ENCODE measurements at regions not wholly inside any gene's neighbourhood (a gene's known extent, or its start where the extent isn't known, plus 50 kb on each side); places are given as distances from the start of the nearest gene placed in this dataset.
"Not testable (repeated sequence)": the region's sequence is repeated elsewhere in the genome, so short reads cannot be mapped to it uniquely, and the experiment has no call there.

DNA sequence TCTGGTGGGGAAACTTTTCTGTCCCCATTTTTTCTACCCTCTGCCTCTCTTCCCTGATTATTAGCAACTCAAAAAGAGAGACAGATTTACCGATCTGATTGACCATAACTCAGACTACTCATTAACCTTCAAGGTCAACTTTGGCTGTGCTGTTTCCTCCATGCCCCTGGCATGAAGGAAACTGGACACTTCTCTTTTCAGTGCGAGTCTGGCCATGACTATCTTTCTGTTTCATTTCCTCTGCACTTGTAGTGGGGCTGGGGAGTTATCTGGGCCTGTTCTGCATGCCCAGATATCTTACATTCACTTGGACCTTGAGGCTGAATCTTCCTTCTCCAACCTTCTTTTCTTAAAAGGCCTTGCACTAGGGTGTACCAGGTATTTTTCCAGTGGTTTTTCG, 76.9 kb upstream of the SLCO2A1 start:
- DNase-seq (ENCODE audit: low spot score): no peak
- peak; percentile 24 for ATAC-seq

DNA sequence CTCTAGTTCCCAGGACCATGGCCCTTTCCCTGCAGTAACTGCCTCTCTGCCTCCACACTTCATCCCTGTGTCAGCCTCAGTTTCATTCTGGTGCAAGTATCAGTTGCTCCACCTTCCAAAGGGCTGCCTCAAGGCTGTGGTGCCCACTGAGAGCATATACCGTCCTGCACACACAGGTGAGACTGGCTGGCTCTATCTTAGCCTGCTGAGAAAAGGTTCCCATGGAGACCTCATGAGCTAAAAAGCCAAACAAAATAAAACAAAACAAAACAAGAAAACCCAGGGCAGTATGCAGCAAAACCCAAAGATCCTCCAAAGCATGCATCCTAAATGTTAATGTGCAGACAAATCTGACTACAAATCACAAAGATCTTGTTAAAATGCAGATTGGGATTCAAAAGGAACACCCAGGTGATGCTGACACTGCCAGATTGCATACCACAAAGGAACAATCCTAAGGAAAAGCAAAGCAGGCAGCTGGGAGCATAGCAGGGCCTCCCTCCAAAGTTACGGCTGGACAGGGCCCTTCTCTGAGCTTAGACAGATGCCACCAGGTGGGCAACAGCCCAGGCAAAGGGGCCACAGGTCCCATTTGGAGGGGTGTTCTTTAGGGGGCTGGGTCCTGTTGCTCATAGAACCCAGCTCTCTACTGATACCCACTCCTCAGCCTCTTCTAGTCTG, 76.3 kb upstream of the SLCO2A1 start:
- no peak for ATAC-seq
- no peak for DNase-seq (ENCODE audit: low spot score)

DNA sequence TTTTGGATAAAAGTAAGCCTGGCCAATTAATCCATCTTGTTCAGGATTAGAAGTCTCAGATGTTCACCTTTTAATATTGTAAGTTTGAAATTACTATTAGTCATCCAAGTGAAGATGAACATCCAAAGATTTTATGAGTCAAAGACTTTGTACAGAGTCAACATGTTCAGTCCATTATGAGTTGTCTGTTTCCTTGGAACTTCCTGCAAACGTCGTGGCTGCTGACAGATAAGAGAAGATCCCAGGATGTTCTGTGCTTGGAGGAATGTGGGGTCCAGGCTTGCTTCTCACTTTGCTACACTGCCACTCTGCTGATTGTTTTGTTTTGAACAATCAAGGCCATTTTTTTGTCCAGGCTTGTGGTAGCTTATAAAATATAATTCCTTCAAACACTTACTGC, 74.3 kb upstream of the SLCO2A1 start:
- no peak for ATAC-seq

DNA sequence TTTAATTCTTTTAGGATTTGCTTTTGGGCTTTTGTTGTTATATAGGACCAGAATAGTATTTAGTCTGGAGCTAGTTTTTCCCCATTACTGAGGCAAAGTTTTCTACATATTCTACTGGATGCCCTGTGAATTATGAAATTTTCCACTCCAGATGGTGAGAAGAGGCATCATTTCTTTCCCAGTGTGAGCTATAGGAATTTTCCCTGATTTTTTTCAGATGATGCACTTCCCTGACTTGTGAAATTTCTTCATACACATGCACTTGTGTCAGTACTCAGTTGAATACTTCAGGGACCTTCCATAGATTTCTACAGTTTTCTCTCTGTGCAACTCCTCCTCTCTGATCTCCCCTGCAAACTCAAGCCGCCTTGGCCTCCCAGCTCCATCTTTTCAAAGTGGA, 73.7 kb upstream of the SLCO2A1 start:
- DNase-seq (ENCODE audit: low spot score) (no peak), ATAC-seq (no peak)

More for the DNA sequence above, 74.3 kb upstream of the SLCO2A1 start:
- no peak for DNase-seq (ENCODE audit: low spot score)

DNA sequence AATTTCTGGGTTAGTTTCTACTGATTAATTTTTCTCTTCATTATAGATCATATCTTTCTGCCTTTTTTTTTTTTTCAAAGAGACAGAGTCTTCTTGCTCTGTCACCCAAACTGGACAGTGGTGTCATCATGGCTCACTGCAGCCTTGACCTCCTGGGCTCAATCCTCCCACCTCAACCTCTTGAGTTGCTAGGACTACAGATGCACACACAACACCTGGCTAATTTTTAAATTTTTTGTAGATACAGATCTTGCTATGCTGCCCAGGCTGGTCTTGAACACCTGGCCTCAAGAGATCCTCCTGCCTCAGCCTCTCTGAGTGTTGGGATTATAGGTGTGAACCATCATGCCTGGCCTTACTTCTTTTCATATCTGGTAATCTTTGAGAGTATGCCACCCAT, 73.3 kb upstream of the SLCO2A1 start:
- DNase-seq (ENCODE audit: low spot score) (no peak), ATAC-seq (no peak)

DNA sequence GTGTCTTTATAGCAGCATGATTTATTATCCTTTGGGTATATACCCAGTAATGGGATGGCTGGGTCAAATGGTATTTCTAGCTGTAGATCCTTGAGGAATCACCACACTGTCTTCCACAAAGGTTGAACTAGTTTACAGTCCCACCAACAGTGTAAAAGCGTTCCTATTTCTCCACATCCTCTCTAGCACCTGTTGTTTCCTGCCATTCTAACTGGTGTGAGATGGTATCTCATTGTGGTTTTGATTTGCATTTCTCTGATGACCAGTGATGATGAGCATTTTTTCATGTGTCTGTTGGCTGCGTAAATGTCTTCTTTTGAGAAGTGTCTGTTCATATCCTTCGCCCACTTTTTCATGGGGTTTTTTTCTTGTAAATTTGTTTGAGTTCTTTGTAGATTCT, 66.5 kb upstream of the SLCO2A1 start:
- ATAC-seq; DNase-seq (ENCODE audit: low spot score): not testable (repeated sequence)

DNA sequence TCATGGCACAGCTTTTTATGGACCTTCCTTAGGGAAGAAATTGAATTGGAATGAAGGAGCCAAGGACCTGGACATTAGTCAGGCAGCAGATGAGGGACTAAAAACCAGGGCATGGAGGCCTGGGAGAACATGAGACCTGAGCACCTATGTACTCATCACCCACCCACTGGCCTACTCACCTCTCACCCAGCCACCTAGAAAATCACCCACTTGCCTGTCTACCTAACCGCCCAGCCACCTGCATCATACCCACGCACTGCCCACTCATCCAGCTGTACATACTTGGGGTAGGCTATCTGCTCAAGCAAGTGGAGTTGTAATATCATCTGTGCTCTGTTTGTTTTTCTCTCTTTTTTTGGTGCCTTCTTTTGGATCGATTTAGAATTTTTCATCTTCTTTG, 65.3 kb upstream of the SLCO2A1 start:
- ATAC-seq: no peak

DNA sequence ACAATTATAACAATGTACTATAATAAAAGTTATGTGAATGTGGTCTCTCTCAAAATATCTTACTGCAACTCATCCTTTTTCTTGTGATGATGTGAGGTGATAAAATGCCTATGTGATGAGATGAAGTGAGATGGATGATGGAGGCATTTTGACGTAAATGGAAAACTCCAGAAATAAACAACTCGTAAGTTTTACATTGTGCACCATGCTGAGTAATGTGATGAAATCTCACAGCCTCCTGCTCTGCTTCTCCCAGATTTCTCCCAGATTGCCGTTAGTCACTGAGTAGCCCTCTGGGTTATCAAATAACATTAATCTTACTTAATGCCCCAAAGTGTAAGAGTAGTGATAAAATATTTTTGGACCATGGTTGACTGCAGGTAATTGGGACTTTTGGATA, 64.8 kb upstream of the SLCO2A1 start:
- ATAC-seq (no peak), DNase-seq (ENCODE audit: low spot score) (no peak)

More for the DNA sequence above, 65.3 kb upstream of the SLCO2A1 start:
- DNase-seq (ENCODE audit: low spot score): no peak

DNA sequence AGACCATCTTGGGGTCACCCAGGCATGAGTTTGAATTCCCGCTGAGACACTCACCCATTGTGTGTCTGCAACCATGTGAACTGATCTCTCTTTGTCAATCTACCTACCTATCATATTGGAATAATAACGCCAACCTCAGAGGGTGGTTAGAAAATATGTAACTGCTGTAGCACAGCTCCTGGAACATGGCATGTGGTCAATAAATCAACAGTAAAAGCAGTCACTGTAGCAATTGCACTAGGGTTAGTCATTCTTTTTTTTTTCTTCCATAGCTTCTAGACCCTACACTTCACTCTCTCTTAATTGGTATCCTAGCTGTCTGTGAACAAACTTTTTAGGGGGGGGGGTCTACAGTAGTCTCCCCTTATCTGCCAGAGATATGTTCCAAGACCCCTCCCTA, 64.2 kb upstream of the SLCO2A1 start:
- no peak for ATAC-seq

DNA sequence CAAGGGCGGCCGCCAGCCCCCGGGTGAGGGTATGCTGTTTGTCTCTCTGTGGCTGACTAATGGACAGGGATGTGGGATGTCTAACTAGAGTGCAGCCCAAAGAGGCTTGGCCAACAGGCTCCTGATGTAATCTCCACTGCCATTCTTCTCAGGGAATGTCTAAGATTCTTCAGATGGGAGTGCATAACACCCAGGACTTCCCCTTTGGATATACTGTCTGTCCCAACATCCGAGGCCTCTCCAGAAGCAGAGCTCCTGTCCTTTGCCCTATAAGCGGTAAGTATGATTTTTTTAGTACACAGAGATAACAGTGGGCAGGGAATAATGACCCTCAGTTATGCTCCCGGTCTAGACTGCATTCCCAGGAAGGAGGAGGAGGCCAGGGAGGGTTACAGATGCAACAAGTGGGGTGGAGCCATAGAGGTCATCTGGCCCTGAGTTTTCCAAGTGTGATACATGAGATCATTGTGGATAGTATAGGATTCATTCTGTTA, 62.5 kb upstream of the SLCO2A1 start:
- DNase-seq (ENCODE audit: low spot score) (no peak), ATAC-seq (no peak)

More for the DNA sequence above, 64.2 kb upstream of the SLCO2A1 start:
- no peak for DNase-seq (ENCODE audit: low spot score)

DNA sequence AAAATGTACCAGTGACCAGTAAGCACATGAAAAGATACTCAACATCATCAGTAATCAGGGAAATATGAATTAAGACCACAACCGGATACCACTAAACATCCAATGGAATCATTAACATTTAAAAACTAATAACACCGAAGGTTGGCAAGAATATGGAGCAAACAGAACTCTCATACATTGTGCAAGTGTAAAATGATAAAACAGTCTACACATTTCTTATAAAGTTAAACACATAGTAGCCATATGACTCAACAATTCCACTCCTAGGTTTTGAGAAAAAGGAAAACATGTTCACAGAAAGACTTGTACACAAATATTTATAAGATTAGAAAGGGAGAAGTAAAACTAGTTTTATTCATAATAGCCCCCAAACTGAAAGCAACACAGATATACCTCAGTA, 60.3 kb upstream of the SLCO2A1 start:
- ATAC-seq (no peak), DNase-seq (ENCODE audit: low spot score) (no peak)

DNA sequence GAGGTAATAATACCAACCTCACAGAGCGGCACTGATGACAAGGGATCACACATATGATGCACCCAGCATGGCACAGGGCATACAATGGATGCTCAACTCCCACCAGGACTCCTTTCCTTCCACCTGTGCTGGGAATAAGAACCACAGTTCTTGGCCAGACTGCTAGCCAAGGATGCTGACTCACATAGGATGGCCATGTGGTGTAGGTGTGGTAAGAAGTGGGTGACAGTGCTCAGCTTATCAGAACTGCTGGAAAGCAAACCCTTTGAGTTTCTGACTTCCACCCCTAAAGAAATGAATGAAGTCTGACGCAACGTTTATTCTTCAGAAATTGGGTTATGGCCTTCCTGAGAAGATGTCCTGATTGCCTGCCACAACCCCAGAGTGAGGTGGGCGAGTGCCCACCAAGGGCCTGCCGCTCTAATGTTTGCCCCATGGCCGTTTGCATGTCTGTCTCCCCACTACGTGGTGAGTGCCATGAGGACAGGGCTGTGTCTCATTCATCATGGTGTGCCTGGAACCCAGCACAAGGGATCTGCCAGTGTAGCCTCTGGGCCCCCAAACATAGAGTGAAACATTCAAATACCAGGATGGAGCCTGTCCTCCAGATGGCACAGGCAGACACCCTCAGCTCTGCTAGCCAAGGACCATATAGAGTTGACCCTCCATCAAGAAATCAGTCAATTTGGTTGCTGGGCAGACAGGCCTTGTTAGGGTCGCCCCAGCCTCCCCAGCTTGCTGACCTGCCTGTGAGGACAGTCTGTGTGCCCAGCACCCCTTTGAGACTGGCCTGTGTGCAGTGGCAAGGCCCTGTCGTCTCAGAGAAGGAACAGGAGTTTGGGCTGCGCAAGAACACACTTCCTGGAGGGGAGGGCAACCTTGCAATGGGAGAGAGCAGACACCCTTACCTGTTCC, 57.6 kb upstream of the SLCO2A1 start:
- DNase-seq (ENCODE audit: low spot score): no peak
- ATAC-seq: no peak

DNA sequence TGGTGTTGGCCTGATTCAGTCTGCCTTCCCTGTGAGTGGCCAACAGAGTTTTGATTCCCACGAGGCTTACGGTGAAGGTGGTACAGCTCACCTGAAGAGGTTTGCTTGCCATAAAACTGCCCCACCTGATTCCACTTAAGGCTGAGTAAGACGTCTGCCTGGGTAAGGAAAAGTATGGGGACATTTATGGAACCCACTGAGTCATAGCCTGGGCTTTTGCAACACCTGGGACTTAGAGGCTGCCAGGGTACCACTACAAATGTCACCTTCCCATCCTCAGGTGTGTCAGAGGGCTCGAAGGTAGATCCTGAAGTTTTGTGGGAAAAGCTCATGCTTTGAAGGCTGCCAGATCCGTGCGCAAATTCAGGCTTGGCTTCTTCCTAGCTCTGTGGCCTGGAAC, 56.9 kb upstream of the SLCO2A1 start:
- ATAC-seq: no peak
- DNase-seq (ENCODE audit: low spot score): no peak

DNA sequence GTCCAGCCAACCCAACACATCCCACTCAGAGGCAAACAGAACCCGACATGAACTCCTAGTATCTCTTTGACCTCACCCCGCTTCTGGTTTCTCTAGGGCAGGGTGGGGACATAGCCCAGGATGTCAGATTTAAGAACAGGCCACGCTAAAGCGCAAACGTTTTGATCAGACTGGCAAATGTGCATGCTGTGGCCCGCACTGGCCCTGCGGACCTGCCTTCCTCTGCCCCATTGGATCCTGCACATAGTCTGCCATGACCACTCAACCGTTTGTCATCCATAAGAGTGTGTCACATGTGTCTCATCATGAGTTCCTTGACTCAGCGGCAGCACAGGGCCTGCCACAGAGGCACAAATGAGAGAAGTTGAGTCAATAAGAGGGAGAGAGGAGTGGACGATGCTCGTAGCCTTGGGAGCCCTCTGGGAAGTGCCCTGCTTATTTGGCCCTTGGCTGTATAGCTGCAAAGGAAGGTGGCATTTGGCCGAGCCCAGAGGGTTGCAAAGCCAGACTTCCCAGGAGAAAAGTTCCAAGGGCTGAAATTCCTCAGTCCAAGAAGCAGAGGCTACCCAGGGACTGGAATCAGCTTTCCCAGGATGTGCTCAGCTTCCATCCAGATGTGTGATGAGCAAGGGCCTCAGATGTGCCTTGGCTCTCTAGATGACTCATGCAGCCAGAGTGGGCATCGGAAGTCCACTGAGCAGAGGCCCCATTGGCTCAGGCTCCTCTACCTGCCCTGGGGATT, 55.5 kb upstream of the SLCO2A1 start:
- DNase-seq (ENCODE audit: low spot score) (no peak), ATAC-seq (no peak)

DNA sequence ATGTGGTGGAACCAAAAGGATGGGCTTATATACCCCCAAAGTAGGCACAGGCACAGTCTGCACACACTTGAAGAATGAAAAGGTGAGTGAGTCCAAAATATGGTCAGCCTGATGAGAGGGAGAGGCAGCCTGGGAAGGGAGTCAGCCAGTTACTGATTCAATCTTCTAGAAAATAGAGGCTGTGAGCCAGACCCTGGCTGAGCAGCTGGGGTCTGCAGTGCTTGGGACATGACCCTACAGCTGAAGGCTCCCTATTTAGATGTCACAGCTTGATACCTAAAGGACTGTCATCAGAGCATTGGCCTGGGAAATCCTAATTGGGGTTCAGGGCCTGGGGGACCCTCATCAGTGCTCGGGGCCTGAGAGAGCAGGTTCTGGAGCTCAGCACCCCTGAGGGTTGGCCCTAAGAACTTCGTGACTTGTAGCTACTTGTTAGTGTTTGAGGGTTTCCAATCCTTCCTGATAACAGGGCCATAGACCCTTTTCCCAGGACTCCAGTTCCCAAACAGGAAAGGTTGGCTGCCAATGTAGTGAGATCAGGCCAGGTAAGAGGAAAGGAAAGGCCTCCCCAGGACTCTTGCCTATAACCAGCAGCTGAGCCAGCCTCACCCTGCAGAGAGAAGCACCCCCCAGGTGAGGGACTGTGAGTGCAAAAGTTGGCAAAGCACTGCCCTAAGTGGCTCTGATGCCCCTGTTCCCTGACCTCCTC, 54.7 kb upstream of the SLCO2A1 start:
- ATAC-seq (no peak), DNase-seq (ENCODE audit: low spot score) (no peak)

DNA sequence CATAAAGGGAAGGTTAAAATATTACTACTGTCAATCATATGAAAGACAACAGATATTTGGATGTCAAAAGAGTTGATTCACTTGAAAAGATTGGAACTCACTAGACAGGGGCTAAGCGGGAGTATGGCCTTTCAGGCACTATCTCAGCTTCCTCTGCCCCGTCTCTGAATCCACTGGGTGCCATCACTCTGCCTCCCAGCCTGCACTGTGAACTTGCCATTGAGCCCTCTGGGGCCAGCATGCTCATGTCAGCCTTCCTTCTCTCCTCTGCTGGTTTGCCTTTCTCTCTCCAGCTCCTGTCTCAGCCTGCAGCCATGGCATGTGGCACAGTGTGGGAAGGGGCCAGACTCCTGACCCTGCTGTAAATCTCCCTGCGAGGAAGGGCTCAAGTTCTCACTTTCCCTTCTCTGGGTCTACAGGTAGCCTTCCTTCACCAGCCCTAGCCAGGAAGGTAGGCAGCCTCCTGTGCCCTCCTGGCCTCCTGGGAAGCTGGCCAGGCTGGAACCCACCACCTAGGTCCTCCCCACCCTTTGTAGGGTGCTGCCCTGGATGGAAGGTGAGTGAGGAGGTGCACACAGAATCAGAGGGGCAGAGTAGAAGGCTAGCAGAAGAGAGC, 54.0 kb upstream of the SLCO2A1 start:
- no peak for ATAC-seq

DNA sequence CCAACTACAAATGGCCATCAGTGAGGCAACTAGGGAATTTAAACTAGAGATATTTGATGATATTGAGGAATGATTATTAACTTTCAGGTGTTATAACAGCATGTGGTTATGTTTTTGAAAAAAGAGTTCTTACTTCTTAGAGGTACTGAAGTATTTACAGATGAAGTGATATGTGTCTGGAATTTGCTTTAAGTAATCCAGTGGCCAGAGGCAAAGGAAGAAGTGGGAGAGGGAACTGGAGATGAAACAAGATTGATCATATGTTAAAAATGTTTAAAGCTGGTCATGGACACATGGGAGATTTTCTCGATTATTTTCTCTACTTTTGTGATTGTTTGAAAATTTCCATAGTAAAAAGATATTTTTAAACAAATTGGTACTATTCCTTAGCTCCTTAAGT, 53.3 kb upstream of the SLCO2A1 start:
- ATAC-seq (no peak), DNase-seq (ENCODE audit: low spot score) (no peak)

More for the DNA sequence above, 54.0 kb upstream of the SLCO2A1 start:
- no peak for DNase-seq (ENCODE audit: low spot score)

DNA sequence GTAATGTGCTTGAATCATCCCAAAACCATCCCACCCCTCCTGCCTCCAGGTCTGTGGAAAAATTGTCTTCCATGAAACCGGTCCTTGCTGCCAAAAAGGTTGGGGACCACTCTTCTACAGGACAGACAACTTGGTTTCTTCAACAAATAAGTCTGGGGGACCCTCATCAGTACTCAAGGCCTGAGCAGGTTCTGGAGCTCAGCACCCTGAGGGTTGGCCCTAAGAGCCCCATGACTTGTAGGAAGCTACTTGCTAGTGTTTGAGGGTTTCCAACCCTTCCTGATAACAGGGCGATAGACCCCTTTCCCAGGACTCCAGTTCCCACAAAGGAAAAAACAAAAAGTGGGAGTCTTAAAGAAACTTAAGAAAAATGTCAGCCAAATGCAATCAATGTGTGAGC, 52.9 kb upstream of the SLCO2A1 start:
- DNase-seq (ENCODE audit: low spot score) (no peak), ATAC-seq (no peak)

DNA sequence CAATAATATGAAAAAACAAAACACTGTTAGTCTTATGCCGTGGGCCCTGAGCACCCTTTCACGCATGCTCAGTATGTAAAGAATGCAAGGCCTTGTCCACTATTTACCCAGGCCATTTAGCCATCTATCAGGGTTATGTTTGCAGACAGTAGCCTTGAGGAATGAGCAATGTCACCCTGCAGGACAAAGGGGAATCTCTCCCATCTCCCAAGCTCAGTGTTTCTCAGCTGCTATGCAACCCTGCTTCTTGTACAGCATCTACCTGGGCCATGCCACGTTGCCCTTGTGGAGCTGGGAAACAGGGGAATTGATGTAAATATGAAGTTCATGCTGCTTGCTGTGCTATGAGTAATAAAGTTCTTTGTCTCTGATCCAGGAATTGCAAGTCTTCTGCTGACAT, 51.5 kb upstream of the SLCO2A1 start:
- no peak for DNase-seq (ENCODE audit: low spot score)
- no peak for ATAC-seq

DNA sequence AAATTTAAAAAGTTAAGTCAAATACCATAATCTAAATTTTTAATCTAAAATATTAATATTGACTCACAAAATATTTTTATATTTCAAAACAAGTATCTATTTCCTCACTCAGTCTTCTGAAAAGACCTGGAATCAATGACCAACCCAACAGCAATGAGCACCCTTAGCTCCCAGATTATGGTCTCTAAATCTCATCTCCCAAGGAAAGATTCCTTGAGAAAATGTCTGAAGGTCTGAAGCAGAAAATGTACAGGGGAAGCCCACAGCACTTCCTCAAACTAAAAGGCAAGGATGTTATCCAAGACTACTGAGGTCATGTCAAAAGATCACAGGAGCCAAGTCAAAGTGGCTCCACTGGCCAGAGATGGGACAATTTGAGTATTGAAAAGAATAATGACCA, 51.0 kb upstream of the SLCO2A1 start:
- no peak for DNase-seq (ENCODE audit: low spot score)
- no peak for ATAC-seq
